GM12874 (cell line): ENCODE measurements at regions not wholly inside any gene's neighbourhood (a gene's known extent, or its start where the extent isn't known, plus 50 kb on each side); places are given as distances from the start of the nearest gene placed in this dataset.

Source experiments
- CTCF ChIP-seq: IDR thresholded peaks from 2 replicates; pipeline ENCODE4 v1.5.1; 2011; ENCODE audit warnings: low read depth, mild to moderate bottlenecking, control low read depth, low read length, moderate library complexity; ENCODE audit not compliant: insufficient read depth

- TF ChIP-seq CTCF, result no peak
Observed at GRCh38 chr1:81226603-81226928, 574.2 kb upstream of the ADGRL2 start.

- no peak for TF ChIP-seq CTCF
Observed at GRCh38 chr1:81225789-81226602, 574.7 kb upstream of the ADGRL2 start.

GRCh38 chr1:81224222-81224621, 576.5 kb upstream of the ADGRL2 start:
- no peak for TF ChIP-seq CTCF

- no peak for TF ChIP-seq CTCF
Observed at GRCh38 chr1:81221564-81221963, 579.2 kb upstream of the ADGRL2 start.

- no peak for TF ChIP-seq CTCF
Observed at GRCh38 chr1:81220614-81221071, 580.1 kb upstream of the ADGRL2 start.

- no peak for TF ChIP-seq CTCF
Observed at GRCh38 chr1:81217058-81217457, 583.7 kb upstream of the ADGRL2 start.

GRCh38 chr1:81213279-81213678, 587.5 kb upstream of the ADGRL2 start:
- no peak for TF ChIP-seq CTCF

- TF ChIP-seq CTCF, result no peak
Observed at GRCh38 chr1:81209461-81209860, 591.3 kb upstream of the ADGRL2 start.
